AG04450 (cell line): ENCODE measurements at regions not wholly inside any gene's neighbourhood (a gene's known extent, or its start where the extent isn't known, plus 50 kb on each side); places are given as distances from the start of the nearest gene placed in this dataset.

Source experiments
- CTCF ChIA-PET: fragments of 300-600, 350-600 bp; formaldehyde crosslinking; extraction: SDS; loops from one replicate; lab custom pipeline; 2022; ENCODE audit warnings: antibody characterized with exemption, inconsistent platforms; lab: Charles Lee
- POLR2A ChIA-PET: fragments of 350-600 bp; formaldehyde crosslinking; extraction: SDS; loops from one replicate; lab custom pipeline; 2021; ENCODE audit warnings: antibody characterized with exemption, inconsistent platforms; lab: Yijun Ruan, JAX
- DNase-seq: peaks from one replicate; pipeline ENCODE4 v3.0.0-alpha.2; 2011; ENCODE audit warnings: low read depth, low spot score
- H3K27ac ChIP-seq: one replicate; pipeline ENCODE4 v1.5.1; 2012; ENCODE audit warnings: low read depth, low read length, control low read depth
- H3K27me3 ChIP-seq: one replicate; pipeline ENCODE4 v1.6.0; 2012; ENCODE audit warnings: low read length; ENCODE audit not compliant: control insufficient read depth, insufficient read depth
- H3K4me3 ChIP-seq: 2 replicates; pipeline ENCODE4 v1.5.1; 2011; ENCODE audit warnings: mild to moderate bottlenecking, low read depth, low read length, control low read depth
- H3K9me3 ChIP-seq: 2 replicates; pipeline ENCODE4 v1.5.1; 2012; ENCODE audit warnings: low read length; ENCODE audit not compliant: control insufficient read depth, insufficient read depth
- TF ChIP-seq, protein P1 (sequence below): IDR thresholded peaks from 2 replicates; pipeline ENCODE4 v1.5.1; 2011; ENCODE audit warnings: low read depth, low read length, control low read depth, inconsistent platforms

DNA sequence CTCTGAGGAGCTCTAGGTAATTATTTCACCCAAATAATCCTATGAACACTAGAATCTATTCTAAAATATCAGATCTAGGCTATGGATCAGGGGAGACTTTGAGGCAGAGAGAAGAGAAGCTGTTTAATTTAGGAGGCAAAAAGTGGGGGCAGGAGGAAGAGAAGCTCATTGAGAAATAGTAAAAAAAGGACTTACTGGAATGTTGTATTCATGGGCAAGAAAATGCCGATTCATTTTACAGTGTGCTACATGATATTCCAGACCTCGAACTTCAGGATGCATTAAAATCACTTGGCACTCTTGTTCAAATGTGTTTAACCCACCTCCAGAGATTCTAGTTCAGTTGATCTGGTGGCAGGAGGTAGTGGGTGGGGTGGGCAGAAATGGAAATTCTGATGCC is 109.5 kb upstream of the ITGB1 start:
- H3K27me3 ChIP-seq = no peaks in the 10 kb centered on the region
- TF ChIP-seq, protein P1, sequence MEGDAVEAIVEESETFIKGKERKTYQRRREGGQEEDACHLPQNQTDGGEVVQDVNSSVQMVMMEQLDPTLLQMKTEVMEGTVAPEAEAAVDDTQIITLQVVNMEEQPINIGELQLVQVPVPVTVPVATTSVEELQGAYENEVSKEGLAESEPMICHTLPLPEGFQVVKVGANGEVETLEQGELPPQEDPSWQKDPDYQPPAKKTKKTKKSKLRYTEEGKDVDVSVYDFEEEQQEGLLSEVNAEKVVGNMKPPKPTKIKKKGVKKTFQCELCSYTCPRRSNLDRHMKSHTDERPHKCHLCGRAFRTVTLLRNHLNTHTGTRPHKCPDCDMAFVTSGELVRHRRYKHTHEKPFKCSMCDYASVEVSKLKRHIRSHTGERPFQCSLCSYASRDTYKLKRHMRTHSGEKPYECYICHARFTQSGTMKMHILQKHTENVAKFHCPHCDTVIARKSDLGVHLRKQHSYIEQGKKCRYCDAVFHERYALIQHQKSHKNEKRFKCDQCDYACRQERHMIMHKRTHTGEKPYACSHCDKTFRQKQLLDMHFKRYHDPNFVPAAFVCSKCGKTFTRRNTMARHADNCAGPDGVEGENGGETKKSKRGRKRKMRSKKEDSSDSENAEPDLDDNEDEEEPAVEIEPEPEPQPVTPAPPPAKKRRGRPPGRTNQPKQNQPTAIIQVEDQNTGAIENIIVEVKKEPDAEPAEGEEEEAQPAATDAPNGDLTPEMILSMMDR = no peak
- no peak for DNase-seq
- ChIA-PET POLR2A (no interaction called here), CTCF (interaction anchor here (0.5 to 1.3 kb wide), 4 partner anchors 12 to 320 kb away, joined by 3 to 4 read pairs (median 4); no protein-coding TSS in a partner anchor)
- no peaks in the 10 kb centered on the region for H3K9me3 ChIP-seq
- no peak overlapping the region for H3K27ac ChIP-seq
- H3K4me3 ChIP-seq = no peak overlapping the region

DNA sequence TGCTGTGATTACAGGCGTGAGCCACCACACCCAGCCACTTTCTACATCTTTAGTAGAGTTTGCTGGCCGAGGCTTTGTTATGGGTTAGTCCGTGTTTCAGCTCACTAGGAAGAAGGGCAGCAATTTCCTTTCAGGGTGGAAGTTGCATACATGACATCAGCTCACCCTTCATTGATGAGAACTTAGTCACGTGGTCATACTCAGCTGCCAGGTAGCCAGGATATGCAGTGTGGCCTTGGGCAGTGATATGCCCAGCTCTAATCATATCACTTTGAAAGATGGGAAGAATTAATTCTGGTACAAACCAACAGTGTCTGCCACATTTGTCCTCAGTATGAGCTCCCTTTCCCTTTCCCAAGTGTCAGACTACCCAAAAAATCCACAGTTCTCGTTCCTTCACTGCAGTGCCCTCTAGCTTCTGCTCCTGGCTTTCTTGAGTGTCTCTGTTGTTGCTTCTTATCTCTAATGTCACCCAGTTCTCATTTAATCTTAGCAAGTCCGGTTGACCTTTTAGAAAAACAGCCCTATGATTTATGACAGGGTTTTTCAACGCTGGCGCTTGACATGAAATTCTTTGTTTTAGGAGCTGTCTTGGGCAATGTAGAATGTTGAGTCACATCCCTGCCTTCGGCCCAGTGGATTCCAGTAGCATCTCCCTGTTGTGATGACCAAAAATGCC is 108.7 kb upstream of the ITGB1 start:
- no peaks in the 10 kb centered on the region for H3K9me3 ChIP-seq
- TF ChIP-seq, protein P1 = 0 out of 2 replicates have a peak, but pooled peaks have one; percentile 13
- H3K27ac ChIP-seq = peak overlapping the region; percentile 25
- POLR2A ChIA-PET = interaction anchor here (0.6 kb wide), 1 partner anchor 72 kb away, joined by 4 read pairs; no protein-coding TSS in a partner anchor
- H3K4me3 ChIP-seq = no peak overlapping the region
- H3K27me3 ChIP-seq = no peaks in the 10 kb centered on the region
- DNase-seq = no peak
- CTCF ChIA-PET = interaction anchor here (0.5 to 1.3 kb wide), 8 partner anchors 13 to 320 kb away, joined by 3 to 4 read pairs (median 3); no protein-coding TSS in a partner anchor

- TF ChIP-seq, protein P1 = no peak
- Histone ChIP-seq H3K4me3 (no peak overlapping the region), H3K9me3 (no peaks in the 10 kb centered on the region), H3K27ac (no peak overlapping the region), H3K27me3 (no peaks in the 10 kb centered on the region)
- POLR2A ChIA-PET = no interaction called here
- CTCF ChIA-PET = no interaction called here
- DNase-seq = no peak
Observed at GRCh38 chr10:33065111-33065510, 107.1 kb upstream of the ITGB1 start.

DNA sequence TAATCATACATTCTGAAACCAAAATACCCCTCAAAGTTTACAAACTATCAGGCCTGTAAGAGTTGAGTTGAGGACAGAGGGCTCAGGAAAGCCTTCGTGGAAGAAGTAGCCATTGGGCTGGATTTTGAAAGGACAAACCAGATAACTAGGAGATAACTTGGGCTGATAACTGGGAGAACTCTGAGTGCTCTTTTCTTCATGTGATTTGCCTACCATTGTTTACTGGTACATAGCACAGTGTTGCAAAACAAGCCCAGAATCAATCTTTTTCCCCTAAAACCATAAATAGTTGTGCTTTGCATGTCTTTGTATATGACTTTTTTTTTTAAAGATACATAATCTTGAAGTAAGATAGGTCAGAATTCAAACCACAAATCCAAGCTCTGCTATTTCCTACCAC is 106.7 kb upstream of the ITGB1 start:
- CTCF ChIA-PET = no interaction called here
- TF ChIP-seq, protein P1 = no peak
- H3K27ac ChIP-seq = no peak overlapping the region
- no peaks in the 10 kb centered on the region for H3K27me3 ChIP-seq
- no peaks in the 10 kb centered on the region for H3K9me3 ChIP-seq
- no peak for DNase-seq
- POLR2A ChIA-PET = no interaction called here
- H3K4me3 ChIP-seq = no peak overlapping the region

GRCh38 chr10:33057620-33058019 is 99.6 kb upstream of the ITGB1 start:
- POLR2A ChIA-PET = no interaction called here
- H3K4me3 ChIP-seq = no peak overlapping the region
- CTCF ChIA-PET = no interaction called here

More at GRCh38 chr10:33057620-33058019, 99.6 kb upstream of the ITGB1 start:
- DNase-seq = no peak
- TF ChIP-seq, protein P1 = no peak
- Histone ChIP-seq H3K27me3 (no peaks in the 10 kb centered on the region), H3K27ac (no peak overlapping the region), H3K9me3 (no peaks in the 10 kb centered on the region)
